HEK293 (cell line): ENCODE measurements at regions not wholly inside any gene's neighbourhood (a gene's known extent, or its start where the extent isn't known, plus 50 kb on each side); places are given as distances from the start of the nearest gene placed in this dataset.

Experiments
- CTCF ChIA-PET: fragments of 350-600 bp; formaldehyde crosslinking; extraction: SDS; loops from one replicate; lab custom pipeline; 2021; ENCODE audit warnings: antibody characterized with exemption; lab: Yijun Ruan, JAX
- POLR2A ChIA-PET: fragments of 300-600 bp; formaldehyde crosslinking; extraction: SDS; loops from one replicate; lab custom pipeline; 2020; ENCODE audit warnings: antibody characterized with exemption, inconsistent platforms; lab: Yijun Ruan, JAX
- H3K27ac ChIP-seq: fragments of 200-500 bp; sonication (Bioruptor generic); 2 replicates; pipeline ENCODE4 v1.5.1; 2014; ENCODE audit warnings: low read depth, low read length, control low read depth, inconsistent platforms; ENCODE audit errors: extremely low read depth
- H3K36me3 ChIP-seq, 2 experiments: fragments of 200-500 bp in 1 of 2; sonication (Bioruptor generic) in 1 of 2; 1 replicate in 1 of 2; 2 replicates in 1 of 2; pipeline ENCODE4 v1.5.1; 2014 to 2017; ENCODE audit warnings: inconsistent platforms in 2 of 2, low read length in 2 of 2; ENCODE audit not compliant: control insufficient read depth in 2 of 2, insufficient read depth in 1 of 2
- H3K4me1 ChIP-seq: fragments of 200-500 bp; sonication (Bioruptor generic); 2 replicates; pipeline ENCODE4 v1.5.1; 2014; ENCODE audit warnings: mild to moderate bottlenecking, low read length, inconsistent platforms; ENCODE audit not compliant: control insufficient read depth, insufficient read depth
- H3K4me3 ChIP-seq: 2 replicates; pipeline ENCODE4 v1.5.1; 2011; ENCODE audit warnings: low read depth, mild to moderate bottlenecking, control low read depth, low read length, moderate library complexity
- H3K9me3 ChIP-seq: fragments of 200-500 bp; sonication (Bioruptor generic); 2 replicates; pipeline ENCODE4 v1.5.1; 2014; ENCODE audit warnings: low read depth, low read length, inconsistent platforms; ENCODE audit not compliant: control insufficient read depth, insufficient read depth
- BCL11A ChIP-seq: fragments of 450-650 bp; formaldehyde crosslinking; IDR thresholded peaks from 2 replicates; pipeline ENCODE4 v1.5.1; 2016; ENCODE audit warnings: low read depth, missing biosample characterization, missing genetic modification characterization
- BCL11B ChIP-seq: fragments of 450-650 bp; formaldehyde crosslinking; IDR thresholded peaks from 2 replicates; pipeline ENCODE4 v1.5.1; 2016; ENCODE audit warnings: low read depth, missing biosample characterization, missing genetic modification characterization
- BCL6B ChIP-seq: fragments of 450-650 bp; formaldehyde crosslinking; IDR thresholded peaks from 2 replicates; pipeline ENCODE4 v1.5.1; 2017; ENCODE audit warnings: missing biosample characterization, missing genetic modification characterization
- FEZF1 ChIP-seq: fragments of 450-650 bp; formaldehyde crosslinking; IDR thresholded peaks from 2 replicates; pipeline ENCODE4 v1.5.1; 2016; ENCODE audit warnings: missing biosample characterization, missing genetic modification characterization
- GFI1B ChIP-seq: fragments of 450-650 bp; formaldehyde crosslinking; IDR thresholded peaks from 2 replicates; pipeline ENCODE4 v1.5.1; 2016; ENCODE audit warnings: missing biosample characterization, missing genetic modification characterization
- OVOL3 ChIP-seq: fragments of 450-650 bp; formaldehyde crosslinking; IDR thresholded peaks from 2 replicates; pipeline ENCODE4 v1.5.1; 2016; ENCODE audit warnings: missing biosample characterization, missing genetic modification characterization
- RBAK ChIP-seq: fragments of 450-650 bp; formaldehyde crosslinking; IDR thresholded peaks from 2 replicates; pipeline ENCODE4 v1.5.1; 2016; ENCODE audit warnings: missing biosample characterization, missing genetic modification characterization
- SP7 ChIP-seq: fragments of 450-650 bp; formaldehyde crosslinking; IDR thresholded peaks from 2 replicates; pipeline ENCODE4 v1.5.1; 2016; ENCODE audit warnings: missing biosample characterization, missing genetic modification characterization
- ZBTB26 ChIP-seq: fragments of 450-650 bp; formaldehyde crosslinking; optimal IDR thresholded peaks from 2 replicates; pipeline ENCODE3; 2016; ENCODE audit warnings: missing biosample characterization, mild to moderate bottlenecking, missing genetic modification characterization
- ZIC2 ChIP-seq: fragments of 450-650 bp; formaldehyde crosslinking; IDR thresholded peaks from 2 replicates; pipeline ENCODE4 v1.5.1; 2016; ENCODE audit warnings: missing biosample characterization, missing genetic modification characterization
- ZNF202 ChIP-seq: fragments of 450-650 bp; formaldehyde crosslinking; IDR thresholded peaks from 2 replicates; pipeline ENCODE4 v1.5.1; 2016; ENCODE audit warnings: missing biosample characterization, missing genetic modification characterization, borderline replicate concordance
- ZNF214 ChIP-seq: fragments of 450-650 bp; formaldehyde crosslinking; IDR thresholded peaks from 2 replicates; pipeline ENCODE4 v1.5.1; 2017; ENCODE audit warnings: missing biosample characterization, mild to moderate bottlenecking, missing genetic modification characterization, borderline replicate concordance
- ZNF501 ChIP-seq: fragments of 450-650 bp; formaldehyde crosslinking; IDR thresholded peaks from 2 replicates; pipeline ENCODE4 v1.5.1; 2016; ENCODE audit warnings: missing biosample characterization, missing genetic modification characterization
- ZNF513 ChIP-seq: fragments of 450-650 bp; IDR thresholded peaks from 2 replicates; pipeline ENCODE4 v1.5.1; 2018; ENCODE audit warnings: missing biosample characterization, missing genetic modification characterization
- ZNF548 ChIP-seq: fragments of 450-650 bp; formaldehyde crosslinking; IDR thresholded peaks from 2 replicates; pipeline ENCODE4 v1.5.1; 2016; ENCODE audit warnings: missing biosample characterization, missing genetic modification characterization
- ZNF600 ChIP-seq: fragments of 450-650 bp; formaldehyde crosslinking; IDR thresholded peaks from 2 replicates; pipeline ENCODE4 v1.5.1; 2016; ENCODE audit warnings: missing biosample characterization, missing genetic modification characterization
- ZNF621 ChIP-seq: fragments of 450-650 bp; formaldehyde crosslinking; IDR thresholded peaks from 2 replicates; pipeline ENCODE4 v1.5.1; 2017; ENCODE audit warnings: missing biosample characterization, missing genetic modification characterization
- ZNF670 ChIP-seq: fragments of 450-650 bp; formaldehyde crosslinking; IDR thresholded peaks from 2 replicates; pipeline ENCODE4 v1.5.1; 2016; ENCODE audit warnings: missing biosample characterization, missing genetic modification characterization, low read depth
- ZNF704 ChIP-seq: fragments of 450-650 bp; formaldehyde crosslinking; IDR thresholded peaks from 2 replicates; pipeline ENCODE4 v1.5.1; 2016; ENCODE audit warnings: missing biosample characterization, missing genetic modification characterization
- ZNF768 ChIP-seq: fragments of 450-650 bp; formaldehyde crosslinking; IDR thresholded peaks from 2 replicates; pipeline ENCODE4 v1.5.1; 2018; ENCODE audit warnings: missing biosample characterization, mild to moderate bottlenecking, missing genetic modification characterization
- ZSCAN30 ChIP-seq: fragments of 450-650 bp; IDR thresholded peaks from 2 replicates; pipeline ENCODE4 v1.5.1; 2018; ENCODE audit warnings: missing biosample characterization, mild to moderate bottlenecking, missing genetic modification characterization, moderate library complexity
- ZSCAN4 ChIP-seq: fragments of 450-650 bp; formaldehyde crosslinking; IDR thresholded peaks from 2 replicates; pipeline ENCODE4 v1.5.1; 2017; ENCODE audit warnings: missing biosample characterization, missing genetic modification characterization

GRCh38 chr9:92176800-92177185 lies 61.6 kb upstream of the SPTLC1 start:
- ChIA-PET CTCF (interaction anchor here (0.8 to 0.9 kb wide), 2 partner anchors 20 to 38 kb away, joined by 4 to 6 read pairs; no protein-coding TSS in a partner anchor), POLR2A (no interaction called here)
- Histone ChIP-seq H3K9me3 (no peaks in the 10 kb centered on the region), H3K36me3 (no peaks in the 10 kb centered on the region), H3K4me1 (no peaks in the 10 kb centered on the region), H3K4me3 (no peak overlapping the region), H3K27ac (no peak overlapping the region)
- no peak for TF ChIP-seq ZNF768
- no peak for TF ChIP-seq ZSCAN30
- TF ChIP-seq ZNF214 (tag by site-specific recombination), result no peak
- no peak for TF ChIP-seq BCL11B (tag by site-specific recombination)
- TF ChIP-seq FEZF1, result no peak
- TF ChIP-seq RBAK (tag by site-specific recombination), result no peak
- no peak for TF ChIP-seq OVOL3 (tag by site-specific recombination)
- TF ChIP-seq ZNF621, result no peak

- H3K36me3 ChIP-seq, result no peaks in the 10 kb centered on the region
- POLR2A ChIA-PET, result no interaction called here
- TF ChIP-seq ZNF202 (tag by site-specific recombination) (no peak), SP7 (tag by site-specific recombination) (no peak), ZNF600 (tag by site-specific recombination) (no peak), ZBTB26 (tag by site-specific recombination) (no peak), ZNF214 (tag by site-specific recombination) (no peak), ZNF670 (tag by site-specific recombination) (no peak)
- no peaks in the 10 kb centered on the region for H3K9me3 ChIP-seq
- H3K4me3 ChIP-seq, result no peak overlapping the region
- H3K27ac ChIP-seq, result no peak overlapping the region
- no peaks in the 10 kb centered on the region for H3K4me1 ChIP-seq
- CTCF ChIA-PET, result interaction anchor here (0.8 to 1.5 kb wide), 3 partner anchors 21 to 66 kb away, joined by 4 to 6 read pairs (median 4); no protein-coding TSS in a partner anchor
These were observed 61.0 kb upstream of the SPTLC1 start for GRCh38 chr9:92176068-92176799.

- H3K36me3 ChIP-seq, result no peaks in the 10 kb centered on the region
- ChIA-PET CTCF (interaction anchor here (1.5 kb wide), 1 partner anchor 67 kb away, joined by 4 read pairs; no protein-coding TSS in a partner anchor), POLR2A (no interaction called here)
- no peaks in the 10 kb centered on the region for H3K9me3 ChIP-seq
- no peak overlapping the region for H3K27ac ChIP-seq
- no peak overlapping the region for H3K4me3 ChIP-seq
- H3K4me1 ChIP-seq, result no peaks in the 10 kb centered on the region
- TF ChIP-seq ZNF704 (tag by site-specific recombination) (no peak), ZSCAN4 (tag by site-specific recombination) (no peak), ZNF501 (tag by site-specific recombination) (no peak), ZIC2 (tag by site-specific recombination) (no peak), ZNF670 (tag by site-specific recombination) (no peak), BCL11A (tag by site-specific recombination) (no peak), BCL6B (tag by site-specific recombination) (no peak), ZNF513 (no peak), ZNF548 (tag by site-specific recombination) (no peak), ZBTB26 (tag by site-specific recombination) (no peak), GFI1B (no peak)
These were observed 60.2 kb upstream of the SPTLC1 start for GRCh38 chr9:92175441-92175840.
